KMS-11 (cell line): ENCODE measurements at regions not wholly inside any gene's neighbourhood (a gene's known extent, or its start where the extent isn't known, plus 50 kb on each side); places are given as distances from the start of the nearest gene placed in this dataset.

Source experiments
- H2AFZ ChIP-seq: fragments of 200-600 bp; sonication (generic); 2 replicates; pipeline ENCODE4 v1.6.1; 2016; ENCODE audit warnings: antibody characterized with exemption, mixed run types, low read depth
- H3K27ac ChIP-seq: fragments of 200-600 bp; sonication (generic); 2 replicates; pipeline ENCODE4 v1.6.1; 2016; ENCODE audit warnings: mild to moderate bottlenecking, mixed run types
- H3K27me3 ChIP-seq: fragments of 200-600 bp; sonication (generic); 2 replicates; pipeline ENCODE4 v1.6.1; 2017; ENCODE audit warnings: mild to moderate bottlenecking, low read depth, mixed run types, moderate library complexity; ENCODE audit not compliant: insufficient read depth
- H3K36me3 ChIP-seq: fragments of 200-600 bp; sonication (generic); 2 replicates; pipeline ENCODE4 v1.6.1; 2017; ENCODE audit warnings: mild to moderate bottlenecking, mixed run types; ENCODE audit not compliant: insufficient read depth
- H3K4me1 ChIP-seq: fragments of 200-600 bp; sonication (generic); 2 replicates; pipeline ENCODE4 v1.6.1; 2016; ENCODE audit warnings: mild to moderate bottlenecking, low read depth, mixed run types; ENCODE audit not compliant: poor library complexity, severe bottlenecking
- H3K4me2 ChIP-seq: fragments of 200-600 bp; sonication (generic); 2 replicates; pipeline ENCODE4 v1.7.0; 2016; ENCODE audit warnings: mild to moderate bottlenecking, mixed run types
- H3K4me3 ChIP-seq: fragments of 200-600 bp; sonication (generic); IDR thresholded peaks from 2 replicates; pipeline ENCODE4 v1.6.1; 2017; ENCODE audit warnings: low read depth, low read length, mixed read lengths; ENCODE audit not compliant: insufficient read depth
- H3K79me2 ChIP-seq: fragments of 200-600 bp; sonication (generic); 2 replicates; pipeline ENCODE4 v1.6.1; 2016; ENCODE audit warnings: low read depth, mixed run types; ENCODE audit not compliant: insufficient read depth
- H3K9ac ChIP-seq: fragments of 200-600 bp; sonication (generic); 2 replicates; pipeline ENCODE4 v1.6.1; 2016; ENCODE audit warnings: mild to moderate bottlenecking, mixed run types
- H4K20me1 ChIP-seq: fragments of 200-600 bp; sonication (generic); 2 replicates; pipeline ENCODE4 v1.6.1; 2016; ENCODE audit warnings: mild to moderate bottlenecking, mixed run types; ENCODE audit not compliant: insufficient read depth
- CTCF ChIP-seq: fragments of 200-600 bp; sonication (generic); conservative IDR thresholded peaks from 2 replicates; pipeline ENCODE4 v1.6.1; 2017; ENCODE audit warnings: low read depth, mild to moderate bottlenecking, antibody characterized with exemption, low read length, moderate library complexity, mixed read lengths

DNA sequence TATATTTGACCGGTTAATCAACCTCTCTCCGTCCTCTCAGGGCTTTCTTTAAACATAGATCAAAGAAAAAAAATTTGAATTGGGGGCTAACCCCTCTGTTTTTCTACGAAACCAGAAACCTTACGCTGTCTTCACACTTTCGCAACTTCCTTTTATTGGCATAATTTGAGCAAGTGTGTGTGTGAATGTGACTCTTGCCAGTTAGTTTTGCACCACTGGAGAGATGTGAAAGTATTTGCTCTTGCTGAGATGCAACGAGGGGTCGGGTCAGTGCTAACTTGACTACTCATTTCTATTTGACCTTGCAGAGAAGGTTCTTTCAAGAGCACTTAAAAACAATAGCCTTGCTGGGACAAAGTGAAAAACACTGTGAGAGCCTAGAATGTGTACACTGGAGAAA lies 81.2 kb downstream of the FAM43A start:
- no peak overlapping the region for H3K4me2 ChIP-seq
- no peak for TF ChIP-seq CTCF
- peaks cover 11% of the 10 kb centered on the region for H3K4me1 ChIP-seq
- no peak overlapping the region for H3K4me3 ChIP-seq
- no peaks in the 10 kb centered on the region for H3K36me3 ChIP-seq
- no peak overlapping the region for H3K27ac ChIP-seq
- no peaks in the 10 kb centered on the region for H3K27me3 ChIP-seq
- H3K9ac ChIP-seq: no peak overlapping the region
- H2AFZ ChIP-seq: no peak overlapping the region
- no peaks in the 10 kb centered on the region for H3K79me2 ChIP-seq
- no peaks in the 10 kb centered on the region for H4K20me1 ChIP-seq

DNA sequence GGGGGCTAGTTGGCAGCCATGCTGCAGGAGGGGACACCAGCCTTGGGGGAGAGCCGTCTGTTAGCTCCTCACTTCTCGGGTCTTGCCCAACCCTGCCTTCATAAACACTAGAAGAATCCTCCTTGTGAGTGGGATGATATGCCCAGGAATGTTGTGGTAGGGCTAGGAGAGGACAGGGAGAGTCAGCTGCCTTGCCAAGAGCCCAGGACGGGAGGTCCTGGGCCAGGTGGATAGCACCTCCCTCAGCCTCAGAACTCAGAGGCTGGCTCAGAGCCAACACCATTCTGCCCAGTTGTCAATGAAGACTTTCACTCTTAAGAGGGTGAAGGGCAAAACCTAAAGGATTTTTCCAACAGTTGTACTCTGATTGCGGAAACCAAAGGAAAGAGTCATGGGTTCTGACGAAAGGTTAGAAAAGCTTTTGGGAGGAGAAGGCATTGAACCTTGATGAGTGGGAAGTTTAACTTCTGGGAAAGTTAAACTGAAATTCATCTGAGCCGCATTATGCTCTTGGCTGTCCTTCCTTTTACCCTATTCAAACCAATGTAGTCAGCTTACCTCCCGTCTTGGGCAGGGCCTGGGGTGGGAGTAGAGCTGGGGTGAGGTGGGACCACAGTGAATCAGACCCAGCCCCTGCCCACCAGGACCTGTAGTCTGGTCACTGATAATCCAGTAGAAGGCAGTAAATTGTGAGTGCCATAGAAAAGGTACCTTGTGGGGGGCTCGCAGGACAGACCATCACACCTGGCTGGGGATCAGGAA lies 81.9 kb downstream of the FAM43A start:
- no peaks in the 10 kb centered on the region for H3K36me3 ChIP-seq
- no peak overlapping the region for H2AFZ ChIP-seq
- H3K27me3 ChIP-seq: no peaks in the 10 kb centered on the region
- H3K4me3 ChIP-seq: no peak overlapping the region
- no peaks in the 10 kb centered on the region for H4K20me1 ChIP-seq
- H3K79me2 ChIP-seq: no peaks in the 10 kb centered on the region
- H3K4me1 ChIP-seq: peaks cover 11% of the 10 kb centered on the region
- H3K4me2 ChIP-seq: no peak overlapping the region
- H3K9ac ChIP-seq: no peak overlapping the region
- TF ChIP-seq CTCF: no peak
- H3K27ac ChIP-seq: no peak overlapping the region

DNA sequence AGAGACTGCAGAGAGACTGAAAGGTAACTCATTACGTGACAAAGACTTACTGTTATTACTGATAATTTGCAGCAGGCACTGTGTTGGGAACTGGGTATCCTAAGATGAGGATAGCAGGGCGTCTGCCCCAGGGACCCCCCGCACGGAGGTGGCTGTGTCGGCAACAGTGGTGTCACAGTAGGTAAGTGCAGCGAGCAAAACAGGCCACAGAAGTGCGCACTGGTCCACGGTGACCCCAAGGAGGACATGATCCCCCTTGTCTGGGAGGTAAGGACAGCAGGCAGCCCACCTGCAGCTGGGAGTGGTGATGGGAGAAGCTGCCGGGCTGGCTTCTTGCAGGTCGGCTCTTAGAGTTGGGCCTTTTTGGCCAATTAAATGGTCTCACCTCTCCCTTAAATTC lies 82.9 kb downstream of the FAM43A start:
- H3K4me3 ChIP-seq: no peak overlapping the region
- no peaks in the 10 kb centered on the region for H3K36me3 ChIP-seq
- H3K9ac ChIP-seq: peak overlapping the region; percentile 12; the same call in 1 of the 2 replicates
- H3K27ac ChIP-seq: no peak overlapping the region
- H3K27me3 ChIP-seq: no peaks in the 10 kb centered on the region
- peak overlapping the region; percentile 62 for H3K4me2 ChIP-seq
- no peak for TF ChIP-seq CTCF
- no peaks in the 10 kb centered on the region for H3K79me2 ChIP-seq
- peaks cover 11% of the 10 kb centered on the region for H3K4me1 ChIP-seq
- no peaks in the 10 kb centered on the region for H4K20me1 ChIP-seq
- peak overlapping the region; percentile 88 for H2AFZ ChIP-seq

- Histone ChIP-seq H3K4me3 (peak overlapping the region; percentile 83), H3K27me3 (no peaks in the 10 kb centered on the region), H3K4me2 (peak overlapping the region; percentile 80), H2AFZ (peak overlapping the region; percentile 95), H3K79me2 (no peaks in the 10 kb centered on the region), H4K20me1 (no peaks in the 10 kb centered on the region), H3K9ac (peak overlapping the region; percentile 58), H3K27ac (peak overlapping the region; percentile 59), H3K36me3 (no peaks in the 10 kb centered on the region), H3K4me1 (peaks cover 11% of the 10 kb centered on the region)
- TF ChIP-seq CTCF: no peak
Observed at GRCh38 chr3:194769020-194769643, 83.4 kb downstream of the FAM43A start.
